KMS-11 (cell line): ENCODE measurements at regions not wholly inside any gene's neighbourhood (a gene's known extent, or its start where the extent isn't known, plus 50 kb on each side); places are given as distances from the start of the nearest gene placed in this dataset.

Source experiments
- H2AFZ ChIP-seq: fragments of 200-600 bp; sonication (generic); 2 replicates; pipeline ENCODE4 v1.6.1; 2016; ENCODE audit warnings: antibody characterized with exemption, mixed run types, low read depth
- H3K27ac ChIP-seq: fragments of 200-600 bp; sonication (generic); 2 replicates; pipeline ENCODE4 v1.6.1; 2016; ENCODE audit warnings: mild to moderate bottlenecking, mixed run types
- H3K27me3 ChIP-seq: fragments of 200-600 bp; sonication (generic); 2 replicates; pipeline ENCODE4 v1.6.1; 2017; ENCODE audit warnings: mild to moderate bottlenecking, low read depth, mixed run types, moderate library complexity; ENCODE audit not compliant: insufficient read depth
- H3K36me3 ChIP-seq: fragments of 200-600 bp; sonication (generic); 2 replicates; pipeline ENCODE4 v1.6.1; 2017; ENCODE audit warnings: mild to moderate bottlenecking, mixed run types; ENCODE audit not compliant: insufficient read depth
- H3K4me1 ChIP-seq: fragments of 200-600 bp; sonication (generic); 2 replicates; pipeline ENCODE4 v1.6.1; 2016; ENCODE audit warnings: mild to moderate bottlenecking, low read depth, mixed run types; ENCODE audit not compliant: poor library complexity, severe bottlenecking
- H3K4me2 ChIP-seq: fragments of 200-600 bp; sonication (generic); 2 replicates; pipeline ENCODE4 v1.7.0; 2016; ENCODE audit warnings: mild to moderate bottlenecking, mixed run types
- H3K4me3 ChIP-seq: fragments of 200-600 bp; sonication (generic); IDR thresholded peaks from 2 replicates; pipeline ENCODE4 v1.6.1; 2017; ENCODE audit warnings: low read depth, low read length, mixed read lengths; ENCODE audit not compliant: insufficient read depth
- H3K79me2 ChIP-seq: fragments of 200-600 bp; sonication (generic); 2 replicates; pipeline ENCODE4 v1.6.1; 2016; ENCODE audit warnings: low read depth, mixed run types; ENCODE audit not compliant: insufficient read depth
- H3K9ac ChIP-seq: fragments of 200-600 bp; sonication (generic); 2 replicates; pipeline ENCODE4 v1.6.1; 2016; ENCODE audit warnings: mild to moderate bottlenecking, mixed run types
- H4K20me1 ChIP-seq: fragments of 200-600 bp; sonication (generic); 2 replicates; pipeline ENCODE4 v1.6.1; 2016; ENCODE audit warnings: mild to moderate bottlenecking, mixed run types; ENCODE audit not compliant: insufficient read depth
- CTCF ChIP-seq: fragments of 200-600 bp; sonication (generic); conservative IDR thresholded peaks from 2 replicates; pipeline ENCODE4 v1.6.1; 2017; ENCODE audit warnings: low read depth, mild to moderate bottlenecking, antibody characterized with exemption, low read length, moderate library complexity, mixed read lengths

- H3K36me3 ChIP-seq = no peaks in the 10 kb centered on the region
- H2AFZ ChIP-seq = no peak overlapping the region
- no peak for TF ChIP-seq CTCF
These were observed 479.7 kb downstream of the FOXO1 start for GRCh38 chr13:40186626-40187323.

GRCh38 chr13:40187324-40187795 lies 479.1 kb downstream of the FOXO1 start:
- no peaks in the 10 kb centered on the region for H3K27me3 ChIP-seq
- H3K4me3 ChIP-seq = no peak overlapping the region
- H3K4me2 ChIP-seq = no peak overlapping the region
- no peaks in the 10 kb centered on the region for H3K4me1 ChIP-seq
- H3K36me3 ChIP-seq = no peaks in the 10 kb centered on the region
- no peak overlapping the region for H2AFZ ChIP-seq
- no peaks in the 10 kb centered on the region for H3K79me2 ChIP-seq
- no peaks in the 10 kb centered on the region for H4K20me1 ChIP-seq
- H3K27ac ChIP-seq = no peak overlapping the region
- no peak for TF ChIP-seq CTCF
- no peak overlapping the region for H3K9ac ChIP-seq

More at GRCh38 chr13:40186626-40187323, 479.7 kb downstream of the FOXO1 start:
- H3K9ac ChIP-seq = no peak overlapping the region
- H3K79me2 ChIP-seq = no peaks in the 10 kb centered on the region
- no peaks in the 10 kb centered on the region for H3K4me1 ChIP-seq
- no peaks in the 10 kb centered on the region for H3K27me3 ChIP-seq
- H3K4me3 ChIP-seq = no peak overlapping the region
- H4K20me1 ChIP-seq = no peaks in the 10 kb centered on the region
- H3K4me2 ChIP-seq = no peak overlapping the region
- no peak overlapping the region for H3K27ac ChIP-seq

- H3K4me1 ChIP-seq = no peaks in the 10 kb centered on the region
- no peaks in the 10 kb centered on the region for H3K27me3 ChIP-seq
These were observed 478.4 kb downstream of the FOXO1 start for GRCh38 chr13:40187841-40188591.

GRCh38 chr13:40189426-40189825 lies 477.0 kb downstream of the FOXO1 start:
- TF ChIP-seq CTCF = no peak
- Histone ChIP-seq H3K4me3 (no peak overlapping the region), H3K9ac (no peak overlapping the region), H3K36me3 (no peaks in the 10 kb centered on the region), H4K20me1 (no peaks in the 10 kb centered on the region), H3K4me1 (no peaks in the 10 kb centered on the region), H2AFZ (no peak overlapping the region), H3K79me2 (no peaks in the 10 kb centered on the region), H3K4me2 (no peak overlapping the region), H3K27ac (no peak overlapping the region), H3K27me3 (no peaks in the 10 kb centered on the region)

More at GRCh38 chr13:40187841-40188591, 478.4 kb downstream of the FOXO1 start:
- H3K9ac ChIP-seq = no peak overlapping the region
- no peaks in the 10 kb centered on the region for H3K36me3 ChIP-seq
- H3K4me2 ChIP-seq = no peak overlapping the region
- no peaks in the 10 kb centered on the region for H3K79me2 ChIP-seq
- H2AFZ ChIP-seq = no peak overlapping the region
- no peak overlapping the region for H3K27ac ChIP-seq
- H4K20me1 ChIP-seq = no peaks in the 10 kb centered on the region
- TF ChIP-seq CTCF = no peak
- no peak overlapping the region for H3K4me3 ChIP-seq
